Embryonic facial prominence (tissue), 1 donor: ENCODE measurements at regions not wholly inside any gene's neighbourhood (a gene's known extent, or its start where the extent isn't known, plus 50 kb on each side); places are given as distances from the start of the nearest gene placed in this dataset.

Source experiments
- DNase-seq: peaks from one replicate; pipeline ENCODE4 v3.0.0-alpha.2; 2016; ENCODE audit errors: extremely low spot score

DNA sequence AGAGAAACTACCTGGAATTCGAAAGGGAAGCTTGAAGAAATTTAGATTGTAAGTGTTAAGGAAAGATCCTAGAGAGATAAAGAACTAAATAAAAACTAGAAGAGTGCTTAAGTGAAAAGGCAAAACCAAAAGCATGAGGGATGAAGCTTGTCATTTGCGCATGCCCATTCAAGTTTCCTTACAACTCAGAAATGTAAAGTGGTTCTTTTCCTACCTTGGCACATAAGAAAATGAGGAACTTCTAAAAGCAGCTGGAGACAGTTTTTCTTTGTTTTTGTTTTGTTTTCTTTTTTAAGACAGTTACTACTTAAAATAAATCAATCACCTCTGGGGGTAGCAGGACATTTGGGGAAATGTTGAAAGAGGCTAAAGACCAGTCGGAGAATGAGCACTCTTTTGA, 1304.4 kb upstream of the PCDH7 start:
- no peak for DNase-seq

DNA sequence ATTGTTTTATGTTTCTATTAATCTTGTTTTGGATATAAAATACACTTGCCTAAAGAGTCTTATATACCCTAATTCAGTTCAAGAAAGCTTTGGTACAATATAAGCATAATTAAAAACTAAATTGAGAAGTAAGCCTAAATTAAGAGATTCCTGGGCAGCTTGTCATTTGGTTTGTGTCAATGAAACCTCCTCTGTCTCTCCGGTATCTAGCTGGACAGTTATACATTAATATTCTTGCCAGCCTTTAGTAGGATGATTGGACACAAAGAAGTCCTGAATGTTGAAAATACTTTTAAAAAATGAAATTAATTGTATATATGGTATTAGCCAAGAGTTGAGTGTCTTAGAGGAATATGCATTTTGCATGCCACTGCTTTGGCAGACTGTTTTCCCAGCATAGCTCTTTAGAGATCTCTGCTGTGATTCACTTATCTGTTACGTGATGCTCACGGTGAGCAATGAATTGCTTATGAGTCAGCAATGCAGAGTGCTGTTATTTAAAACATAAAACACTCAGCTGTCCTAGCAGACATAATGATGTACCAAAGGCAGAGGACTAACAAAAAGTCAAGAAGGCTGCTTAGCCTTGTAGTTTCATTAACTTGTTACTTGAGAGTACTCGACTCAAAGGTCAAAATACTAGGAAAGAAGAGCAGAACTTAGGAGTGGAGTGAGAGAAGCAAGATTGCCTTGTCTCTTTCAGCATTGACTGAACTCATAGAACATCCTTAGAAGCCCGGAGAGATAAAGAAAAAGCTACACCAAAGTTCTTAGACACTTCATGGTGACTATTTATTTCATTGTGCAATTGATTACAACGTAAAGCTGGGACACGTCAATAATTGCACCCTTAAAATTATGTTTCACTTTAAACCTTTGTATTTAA, 1296.1 kb upstream of the PCDH7 start:
- DNase-seq: no peak

DNA sequence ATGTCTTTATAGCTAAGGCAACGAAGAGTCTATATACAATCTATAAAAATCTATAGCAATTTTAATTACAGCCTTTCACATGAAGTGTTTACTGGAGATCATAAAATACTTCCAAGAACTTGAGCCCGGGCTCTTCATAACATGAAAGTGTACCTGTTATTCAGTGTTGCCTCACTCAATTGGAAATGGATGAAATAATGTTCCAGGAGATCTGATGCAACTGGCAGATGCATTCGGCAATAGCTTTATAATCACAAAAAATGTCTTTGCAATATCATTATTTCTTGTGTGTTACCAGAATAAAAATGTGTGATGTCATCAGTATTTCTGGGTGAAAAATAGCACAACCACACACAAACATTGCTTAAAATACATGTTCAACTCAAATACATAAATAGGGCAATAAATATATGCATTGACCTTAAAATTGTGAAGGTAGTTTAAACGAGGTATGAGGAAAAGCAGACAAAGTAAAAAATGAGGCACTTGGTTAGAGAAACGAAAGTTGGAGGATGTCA, 1266.8 kb upstream of the PCDH7 start:
- no peak for DNase-seq

DNA sequence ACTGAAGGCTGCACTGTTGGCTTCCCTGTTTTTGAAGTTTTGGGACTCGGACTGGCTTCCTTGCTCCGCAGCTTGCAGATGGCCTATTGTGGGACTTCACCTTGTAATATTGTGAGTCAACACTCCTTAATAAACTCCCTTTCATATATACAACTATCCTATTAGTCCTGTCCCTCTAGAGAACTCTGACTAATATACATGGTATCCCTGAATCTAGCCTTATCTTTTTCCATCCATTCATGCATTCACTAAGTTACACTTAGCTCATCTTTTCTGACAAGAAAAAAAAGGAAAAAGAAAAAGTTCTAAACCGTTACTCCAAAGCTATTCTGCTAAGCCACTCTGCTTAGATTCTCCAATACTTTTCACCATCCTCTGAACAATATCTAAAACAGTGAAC, 1260.2 kb upstream of the PCDH7 start:
- DNase-seq: no peak

DNA sequence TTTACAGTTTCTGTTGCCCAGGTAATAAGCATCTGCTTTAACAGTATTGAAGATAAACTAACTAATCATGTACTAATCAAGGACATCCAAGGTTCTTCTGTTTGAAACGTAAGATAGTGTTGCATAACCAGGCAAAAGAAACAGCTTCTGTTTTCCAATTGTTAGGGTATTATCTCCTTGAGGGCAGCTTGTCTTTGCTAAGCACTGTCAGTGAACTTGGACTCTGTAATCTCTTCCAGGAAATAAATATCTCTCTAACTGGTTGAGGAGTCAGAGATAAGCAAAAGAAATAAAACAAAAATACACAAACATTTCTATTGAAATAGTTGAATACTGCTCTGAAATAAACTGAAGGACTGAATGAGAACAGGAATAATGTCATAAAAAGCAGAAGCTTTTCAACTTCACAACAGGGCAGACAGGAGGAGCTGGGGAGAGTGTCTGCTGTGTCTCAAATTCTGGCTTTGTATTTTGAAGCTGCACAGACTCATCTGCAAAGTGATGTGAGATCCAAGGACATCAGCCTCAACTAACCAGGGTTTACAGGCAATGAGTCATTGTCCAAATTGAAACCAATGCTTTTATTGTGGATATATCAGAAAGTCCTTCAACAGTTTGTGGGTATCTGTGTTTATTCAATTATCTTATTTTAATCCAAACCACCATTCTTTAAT, 1253.0 kb upstream of the PCDH7 start:
- no peak for DNase-seq
